COR-L47 (cell line): ENCODE measurements at regions not wholly inside any gene's neighbourhood (a gene's known extent, or its start where the extent isn't known, plus 50 kb on each side); places are given as distances from the start of the nearest gene placed in this dataset.
A peak's percentile ranks its signal among the peaks of the same experiment; 100 is the strongest.
"Not testable (repeated sequence)": the region's sequence is repeated elsewhere in the genome, so short reads cannot be mapped to it uniquely, and the experiment has no call there.

ENCODE experiments used
- DNase-seq: peaks from one replicate; lab custom pipeline; 2025; lab: John Stamatoyannopoulos, UW

DNA sequence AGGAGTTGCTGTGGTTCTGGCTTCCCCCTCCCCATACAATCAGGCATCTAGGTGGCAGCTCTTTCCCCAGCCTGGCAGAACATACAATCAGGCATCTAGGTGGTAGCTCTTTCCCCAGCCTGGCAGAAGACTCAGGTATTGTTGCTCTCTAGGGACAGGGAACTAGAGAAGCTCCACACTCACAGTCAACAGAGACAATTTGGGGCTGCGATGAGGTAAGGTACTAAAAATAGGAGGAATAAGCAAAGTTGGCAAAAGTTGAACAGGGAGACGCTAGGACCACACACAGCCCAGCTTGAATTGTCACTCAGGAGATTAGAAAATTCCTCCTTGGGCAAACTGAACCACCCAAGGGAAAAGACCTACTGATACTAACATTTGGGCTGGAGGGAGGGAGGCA, 315.5 kb upstream of the CDH5 start:
- no peak for DNase-seq

- no peak for DNase-seq
These were observed 316.6 kb upstream of the CDH5 start for GRCh38 chr16:66049865-66050264.

- no peak for DNase-seq
These were observed 320.9 kb upstream of the CDH5 start for GRCh38 chr16:66045626-66046025.

- DNase-seq, result no peak
These were observed 321.9 kb upstream of the CDH5 start for GRCh38 chr16:66044556-66044955.

GRCh38 chr16:66044089-66044488, 322.4 kb upstream of the CDH5 start:
- no peak for DNase-seq

- no peak for DNase-seq
These were observed 323.2 kb upstream of the CDH5 start for GRCh38 chr16:66043326-66043725.

GRCh38 chr16:66042341-66042740, 324.1 kb upstream of the CDH5 start:
- DNase-seq, result no peak

GRCh38 chr16:66041907-66042306, 324.6 kb upstream of the CDH5 start:
- no peak for DNase-seq

- DNase-seq, result no peak
These were observed 326.7 kb upstream of the CDH5 start for GRCh38 chr16:66039793-66040192.

GRCh38 chr16:66036793-66037715, 329.4 kb upstream of the CDH5 start:
- DNase-seq, result no peak

GRCh38 chr16:66036184-66036583, 330.3 kb upstream of the CDH5 start:
- no peak for DNase-seq

GRCh38 chr16:66035096-66035495, 331.4 kb upstream of the CDH5 start:
- no peak for DNase-seq

GRCh38 chr16:66032841-66033240, 333.6 kb upstream of the CDH5 start:
- DNase-seq, result no peak

DNA sequence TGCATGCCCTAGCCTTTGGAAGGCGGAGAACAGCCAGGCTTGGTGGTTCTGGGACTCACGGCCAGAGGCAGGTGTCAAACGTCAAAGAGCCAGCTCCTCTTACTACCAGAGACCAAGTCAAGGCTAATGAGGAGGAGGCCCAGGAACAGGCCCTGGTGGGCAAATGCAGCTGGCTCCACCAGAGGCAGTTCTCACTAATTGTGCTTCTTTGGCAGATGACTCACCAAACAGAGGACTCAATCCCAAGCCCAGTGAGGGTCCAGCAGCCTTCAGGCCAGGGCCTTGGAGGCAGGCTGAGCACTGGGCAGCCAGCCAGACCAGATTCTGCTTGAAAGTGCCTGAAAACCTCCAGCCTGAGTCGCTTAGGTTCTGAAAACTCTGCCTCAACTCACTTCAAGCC, 336.5 kb upstream of the CDH5 start:
- no peak for DNase-seq

DNA sequence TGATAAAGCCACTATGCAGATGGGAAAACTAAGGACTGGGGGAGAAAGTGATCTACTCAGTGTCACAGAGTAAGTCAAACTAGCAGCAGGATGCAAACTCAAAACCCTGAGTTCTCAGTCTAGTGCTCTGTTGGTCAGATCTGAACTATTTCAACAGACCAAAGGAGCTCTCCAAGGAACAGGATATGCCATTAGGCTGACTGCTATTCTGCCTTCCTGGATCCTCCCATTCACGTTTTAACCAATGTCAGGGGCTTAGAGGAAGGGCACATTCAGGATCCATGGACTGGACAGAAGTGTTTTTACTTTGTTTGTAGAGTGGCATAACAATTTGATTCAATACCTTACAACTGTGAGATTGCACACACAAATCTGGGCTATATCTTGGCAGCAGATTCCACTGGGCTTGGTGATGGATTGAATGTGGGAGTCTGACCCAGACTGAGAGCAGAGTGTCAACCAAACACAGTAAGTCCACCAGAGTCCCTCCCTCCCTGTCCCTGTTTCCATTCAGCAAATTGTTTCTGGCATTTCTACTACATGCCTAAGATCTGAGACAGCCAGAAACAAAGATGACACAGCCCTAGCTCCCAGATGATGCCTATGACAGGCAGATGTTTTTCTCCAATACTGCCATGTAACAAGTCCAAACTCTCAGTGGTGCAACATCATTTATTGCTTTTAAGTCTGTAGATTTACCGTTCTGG, 337.8 kb upstream of the CDH5 start:
- DNase-seq, result no peak

DNA sequence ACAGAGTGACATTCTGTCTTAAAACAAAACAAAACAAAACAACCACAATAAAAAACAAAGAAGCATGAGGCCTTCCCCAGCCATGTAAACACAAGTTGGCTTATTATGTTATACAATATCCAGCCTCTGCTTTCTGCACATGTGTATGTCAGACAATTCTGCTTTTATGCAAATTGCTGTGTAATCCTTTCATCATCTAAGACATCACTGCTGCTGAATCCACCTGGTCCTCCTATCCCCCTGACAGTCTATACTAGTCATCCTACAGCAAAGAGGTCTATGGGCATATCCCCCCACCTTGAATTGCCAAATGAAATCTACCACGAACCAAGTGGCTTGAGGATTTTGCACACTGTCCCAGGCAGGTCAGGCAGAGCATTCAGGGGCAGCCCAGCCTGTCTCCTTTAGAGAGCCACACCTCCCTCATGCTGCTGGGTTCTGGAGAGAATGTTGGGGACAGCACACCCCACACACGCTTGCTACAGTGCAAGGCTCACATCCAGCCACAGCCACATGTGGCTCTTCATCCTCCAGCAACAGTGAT, 339.6 kb upstream of the CDH5 start:
- no peak for DNase-seq

DNA sequence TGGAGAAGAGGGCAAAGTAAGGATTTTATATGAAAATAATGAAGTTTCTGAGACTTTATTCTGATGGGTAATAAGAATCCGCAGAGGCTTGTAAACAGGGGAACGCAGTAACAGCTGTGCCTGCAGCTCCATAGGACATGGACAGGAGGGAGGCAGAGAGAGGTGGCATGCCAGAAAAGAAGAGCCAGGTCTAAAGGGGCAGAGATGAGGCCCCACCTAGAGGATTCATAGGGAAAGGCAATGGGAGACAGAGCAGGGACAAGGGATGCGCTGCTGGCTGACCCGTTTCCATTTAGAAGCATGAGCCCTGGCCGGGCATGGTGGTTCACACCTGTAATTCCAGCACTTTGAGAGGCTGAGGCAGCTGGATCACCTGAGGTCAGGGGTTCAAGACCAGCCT, 340.3 kb upstream of the CDH5 start:
- peak; percentile 1 for DNase-seq

DNA sequence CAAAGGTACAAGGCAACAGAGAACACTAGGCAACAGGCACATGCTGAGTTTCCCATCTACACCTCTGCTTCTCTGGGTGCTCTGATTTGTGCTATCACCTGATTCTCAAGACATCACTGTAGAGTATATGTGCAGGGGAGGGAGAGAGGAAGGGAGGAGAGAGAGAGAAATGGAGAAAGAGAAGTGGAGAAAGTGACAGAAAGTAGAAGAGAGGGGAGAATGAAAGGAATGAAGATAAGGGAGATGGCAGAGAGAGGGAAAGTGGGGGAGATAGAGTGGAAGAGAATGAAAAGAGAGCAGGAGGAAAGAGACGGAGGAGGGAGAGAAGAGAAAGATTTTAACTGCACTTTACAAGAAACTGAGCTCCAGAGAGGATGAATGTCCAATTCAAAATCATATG, 340.7 kb upstream of the CDH5 start:
- no peak for DNase-seq

DNA sequence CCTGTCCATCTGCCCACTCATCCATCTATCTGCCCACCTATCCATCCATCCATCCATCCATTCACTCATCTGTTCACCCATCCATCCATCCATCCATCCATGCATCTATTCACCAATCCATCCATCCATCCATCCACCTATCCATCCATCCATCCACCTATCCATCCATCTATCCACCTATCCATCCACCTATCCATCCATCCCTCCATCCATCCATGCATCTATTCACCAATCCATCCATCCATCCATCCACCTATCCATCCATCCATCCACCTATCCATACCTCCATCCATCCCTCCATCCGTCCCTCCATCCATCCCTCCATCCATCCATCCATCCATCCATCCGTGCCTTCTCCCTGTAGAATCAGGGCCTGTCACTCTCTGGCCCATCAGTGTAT, 341.9 kb upstream of the CDH5 start:
- DNase-seq, result not testable (repeated sequence)

DNA sequence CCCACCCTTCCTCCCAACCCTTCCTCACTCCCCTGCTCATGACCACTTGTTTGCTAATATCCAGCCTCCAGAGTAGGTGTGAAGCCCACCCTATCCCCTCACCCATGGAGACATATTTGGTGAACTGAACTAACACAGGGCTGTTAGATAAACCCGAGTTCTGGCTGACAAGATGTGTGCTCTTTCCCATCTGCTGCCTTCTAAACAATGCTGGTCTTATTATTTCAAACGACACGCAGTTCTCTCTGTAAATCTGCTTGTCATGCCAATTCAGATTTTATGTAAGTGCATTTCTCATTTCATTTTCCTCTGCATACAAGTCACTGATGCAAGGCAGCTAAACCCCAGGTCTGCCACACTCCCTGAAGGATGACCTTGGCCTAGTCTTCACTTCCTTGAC, 343.0 kb upstream of the CDH5 start:
- DNase-seq, result no peak

GRCh38 chr16:66020642-66021041, 345.8 kb upstream of the CDH5 start:
- no peak for DNase-seq

GRCh38 chr16:66020046-66020445, 346.4 kb upstream of the CDH5 start:
- DNase-seq, result no peak

GRCh38 chr16:66019502-66019901, 347.0 kb upstream of the CDH5 start:
- DNase-seq, result not testable (repeated sequence)
